ENCODE measurements at regions not wholly inside any gene's neighbourhood (a gene's known extent, or its start where the extent isn't known, plus 50 kb on each side); places are given as distances from the start of the nearest gene placed in this dataset.
A peak's percentile ranks its signal among the peaks of the same experiment; 100 is the strongest.

DNA sequence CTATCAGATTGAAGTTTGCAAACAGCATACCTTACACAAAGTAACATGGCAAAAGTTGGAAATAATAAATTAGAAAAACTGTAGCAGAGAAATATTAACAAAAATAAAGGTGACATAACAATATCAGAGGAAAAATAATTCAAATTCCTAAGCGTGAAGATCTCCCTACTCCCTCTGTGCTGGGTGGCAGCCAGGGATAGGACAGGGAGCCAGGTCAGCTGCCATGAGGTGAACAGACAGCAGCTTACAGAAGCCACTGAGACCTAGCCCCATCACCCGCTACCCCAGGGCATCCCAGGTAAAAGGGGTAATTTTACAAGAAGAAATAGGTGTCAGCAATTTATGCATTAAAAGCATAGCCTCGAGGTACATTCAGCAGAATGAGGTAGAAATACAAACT lies 423.8 kb upstream of the HS6ST1 start:
- Mint-ChIP-seq H3K27me3 (ENCODE audit: low read depth) (no peaks in the 10 kb centered on the region), H3K36me3 (ENCODE audit: low read depth) (no peaks in the 10 kb centered on the region), H3K27ac (no peak overlapping the region), H3K4me3 (no peak overlapping the region), H3K9me3 (peaks cover 4% of the 10 kb centered on the region), H3K4me1 (peaks cover 25% of the 10 kb centered on the region)
- no peak for TF ChIP-seq CTCF (IDR thresholded peaks at IDR 0.05; ENCODE audit: unreplicated experiment in 3 of 3)

GRCh38 chr2:128745946-128746345 lies 427.3 kb upstream of the HS6ST1 start:
- Mint-ChIP-seq H3K27me3 (ENCODE audit: low read depth) (no peaks in the 10 kb centered on the region), H3K4me1 (peaks cover 26% of the 10 kb centered on the region), H3K27ac (peak overlapping the region; percentile 54 to 91 (median 87)), H3K36me3 (ENCODE audit: low read depth) (no peaks in the 10 kb centered on the region), H3K9me3 (peaks cover 4% of the 10 kb centered on the region), H3K4me3 (no peak overlapping the region)
- no peak for TF ChIP-seq CTCF (IDR thresholded peaks at IDR 0.05; ENCODE audit: unreplicated experiment in 3 of 3)

DNA sequence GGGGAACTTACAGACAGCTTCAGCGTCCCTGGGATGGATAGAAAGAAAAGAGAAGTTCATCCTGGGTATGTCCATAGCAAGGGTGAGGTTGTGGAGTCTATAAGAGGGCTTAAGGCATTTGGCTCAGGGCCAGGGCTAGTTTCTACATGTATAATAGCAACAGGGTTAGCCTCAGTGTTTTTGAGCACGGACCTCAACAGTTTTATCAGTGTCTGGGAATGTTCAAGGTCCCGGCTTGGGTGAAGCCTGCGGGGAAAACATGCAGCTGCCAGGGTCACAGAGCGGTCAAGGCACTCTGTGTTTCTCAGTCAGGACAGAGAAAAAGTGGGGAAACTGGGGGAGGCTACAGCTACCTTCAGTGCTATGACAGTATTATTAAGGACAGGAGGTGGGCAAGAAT lies 427.7 kb upstream of the HS6ST1 start:
- Mint-ChIP-seq H3K27me3 (ENCODE audit: low read depth) (no peaks in the 10 kb centered on the region), H3K9me3 (peaks cover 4% of the 10 kb centered on the region), H3K4me3 (peak overlapping the region in 2 of 3 experiments; percentile 3 to 11), H3K27ac (peak overlapping the region; percentile 54 to 91 (median 87)), H3K4me1 (peaks cover 26% of the 10 kb centered on the region), H3K36me3 (ENCODE audit: low read depth) (no peaks in the 10 kb centered on the region)
- no peak for TF ChIP-seq CTCF (IDR thresholded peaks at IDR 0.05; ENCODE audit: unreplicated experiment in 3 of 3)

DNA sequence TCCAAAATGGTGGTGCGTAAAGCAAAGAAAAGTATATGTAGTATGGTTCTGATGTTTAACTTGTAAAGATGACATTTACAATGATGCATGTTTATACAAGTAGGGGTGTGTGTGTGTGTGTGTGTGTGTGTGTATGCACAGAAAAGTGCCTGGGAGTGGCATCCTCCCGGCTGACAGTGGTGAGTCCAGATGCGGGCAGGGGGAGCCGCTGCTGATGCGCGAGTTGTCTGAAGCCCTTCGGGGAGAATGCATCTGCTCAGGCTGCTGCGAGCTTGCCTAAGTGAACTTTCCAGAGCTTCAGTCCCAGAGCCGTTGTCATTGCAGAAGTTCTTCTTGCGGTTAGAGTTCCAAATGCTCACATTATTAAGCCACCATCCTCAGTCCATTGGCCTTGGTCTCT lies 429.7 kb upstream of the HS6ST1 start:
- no peaks in the 10 kb centered on the region for H3K27me3 Mint-ChIP-seq (ENCODE audit: low read depth)
- peaks cover 4% of the 10 kb centered on the region for H3K9me3 Mint-ChIP-seq
- peaks cover 44% of the 10 kb centered on the region for H3K4me1 Mint-ChIP-seq

GRCh38 chr2:128748835-128749605 lies 430.4 kb upstream of the HS6ST1 start:
- Mint-ChIP-seq H3K36me3 (ENCODE audit: low read depth) (no peaks in the 10 kb centered on the region), H3K27me3 (ENCODE audit: low read depth) (no peaks in the 10 kb centered on the region), H3K4me1 (peaks cover 51% of the 10 kb centered on the region), H3K27ac (peak overlapping the region in 1 of 3 experiments; percentile 71), H3K9me3 (peaks cover 4% of the 10 kb centered on the region), H3K4me3 (no peak overlapping the region)
- TF ChIP-seq CTCF (IDR thresholded peaks at IDR 0.05; ENCODE audit: unreplicated experiment in 3 of 3), result no peak

More for the DNA sequence above, 429.7 kb upstream of the HS6ST1 start:
- peak overlapping the region in 1 of 3 experiments; percentile 71 for H3K27ac Mint-ChIP-seq
- no peaks in the 10 kb centered on the region for H3K36me3 Mint-ChIP-seq (ENCODE audit: low read depth)
- TF ChIP-seq CTCF (IDR thresholded peaks at IDR 0.05; ENCODE audit: unreplicated experiment in 3 of 3), result no peak
- no peak overlapping the region for H3K4me3 Mint-ChIP-seq

Data from nephron (organoid).